Endothelial cell of umbilical vein (primary cell): ENCODE measurements at regions not wholly inside any gene's neighbourhood (a gene's known extent, or its start where the extent isn't known, plus 50 kb on each side); places are given as distances from the start of the nearest gene placed in this dataset.

Experiments
- BruUV-seq: library from RNA; stranded (reverse); fragments of 400-500 nt; replicated peaks from 2 replicates; lab custom pipeline; 2021; lab: Mats Ljungman, UMichigan
- CTCF ChIA-PET: fragments of 300-600, 350-600 bp; sonication (Branson Sonifier 250); formaldehyde crosslinking; loops from one replicate; lab custom pipeline; 2021; ENCODE audit warnings: antibody characterized with exemption, inconsistent platforms; lab: Charles Lee
- POLR2A ChIA-PET: fragments of 300-600, 350-600 bp; sonication (Branson Sonifier 250); formaldehyde crosslinking; loops from one replicate; lab custom pipeline; 2021; ENCODE audit warnings: antibody characterized with exemption, inconsistent platforms; lab: Charles Lee
- DNase-seq: peaks from one replicate; pipeline ENCODE4 v3.0.0-alpha.2; 2011; ENCODE audit warnings: low read depth, low spot score
- FAIRE-seq: peaks from 2 replicates; lab custom pipeline; 2011; peaks lifted over from hg19 to GRCh38; lab: Jason Lieb, UNC
- H2AFZ ChIP-seq: 2 replicates; pipeline ENCODE4 v1.6.0; 2012; ENCODE audit warnings: low read depth, low read length, control low read depth, inconsistent platforms
- H3K27ac ChIP-seq: 2 replicates; pipeline ENCODE4 v1.5.1; 2011; ENCODE audit warnings: low read depth, mild to moderate bottlenecking, control low read depth, low read length, moderate library complexity; ENCODE audit not compliant: insufficient read depth
- H3K27me3 ChIP-seq, 2 experiments: 2 replicates each; pipeline versions ENCODE4 v1.6.0 to v1.6.1; 2011; ENCODE audit warnings: low read length in 2 of 2, mixed read lengths in 1 of 2; ENCODE audit not compliant: control insufficient read depth in 2 of 2, insufficient read depth in 2 of 2
- H3K36me3 ChIP-seq, 2 experiments: 2 replicates in 1 of 2; 3 replicates in 1 of 2; pipeline ENCODE4 v1.5.1; 2011; ENCODE audit warnings: low read length in 2 of 2, mild to moderate bottlenecking in 1 of 2, moderate library complexity in 1 of 2; ENCODE audit not compliant: control insufficient read depth in 2 of 2, insufficient read depth in 2 of 2; ENCODE audit errors: extremely low read depth in 1 of 2
- H3K4me1 ChIP-seq: 3 replicates; pipeline ENCODE4 v1.5.1; 2011; ENCODE audit warnings: mild to moderate bottlenecking, low read length; ENCODE audit not compliant: control insufficient read depth, insufficient read depth; ENCODE audit errors: extremely low read depth
- H3K4me2 ChIP-seq: 2 replicates; pipeline ENCODE4 v1.6.1; 2011; ENCODE audit warnings: low read length, control low read depth, mixed read lengths; ENCODE audit not compliant: insufficient read depth
- H3K4me3 ChIP-seq, 3 experiments: fragments of 200-600 bp in 1 of 3; sonication (generic), shearing (Covaris generic) in 1 of 3; replicated peaks in 1 of 3; 2 replicates each; pipeline ENCODE4 v1.5.1; 2011 to 2016; ENCODE audit warnings: control low read depth in 3 of 3, low read length in 3 of 3, mild to moderate bottlenecking in 2 of 3, inconsistent platforms in 1 of 3, low read depth in 1 of 3, moderate library complexity in 1 of 3; ENCODE audit not compliant: insufficient read depth in 1 of 3
- H3K79me2 ChIP-seq: 2 replicates; pipeline ENCODE4 v1.6.0; 2012; ENCODE audit warnings: low read length, inconsistent platforms; ENCODE audit not compliant: control insufficient read depth, insufficient read depth
- H3K9ac ChIP-seq: replicated peaks from 2 replicates; pipeline ENCODE3; 2011; ENCODE audit warnings: low read length, control low read depth; ENCODE audit not compliant: insufficient read depth; ENCODE audit errors: extremely low read depth
- H3K9me1 ChIP-seq: replicated peaks from 3 replicates; pipeline ENCODE4 v1.6.0; 2011; ENCODE audit warnings: mild to moderate bottlenecking, low read length; ENCODE audit not compliant: control insufficient read depth, insufficient read depth; ENCODE audit errors: extremely low read depth
- H3K9me3 ChIP-seq: replicated peaks from 2 replicates; pipeline ENCODE4 v1.5.1; 2012; ENCODE audit warnings: low read length, inconsistent platforms; ENCODE audit not compliant: control insufficient read depth, insufficient read depth
- H4K20me1 ChIP-seq: replicated peaks from 2 replicates; pipeline ENCODE3; 2011; ENCODE audit warnings: mild to moderate bottlenecking, low read length; ENCODE audit not compliant: control insufficient read depth, insufficient read depth; ENCODE audit errors: extremely low read depth
- EZH2 ChIP-seq: IDR thresholded peaks from 2 replicates; pipeline ENCODE4 v1.6.1; 2012; ENCODE audit warnings: borderline replicate concordance, low read depth, mild to moderate bottlenecking, moderate library complexity, low read length, inconsistent platforms; ENCODE audit not compliant: severe bottlenecking
- FOS ChIP-seq: IDR thresholded peaks from 2 replicates; pipeline ENCODE4 v1.6.1; 2011; ENCODE audit warnings: mild to moderate bottlenecking, low read length, moderate library complexity, borderline replicate concordance; ENCODE audit not compliant: insufficient read depth
- GATA2 ChIP-seq: IDR thresholded peaks from 2 replicates; pipeline ENCODE4 v1.7.0; 2011; ENCODE audit warnings: low read depth, mild to moderate bottlenecking, moderate library complexity, mixed read lengths, low read length; ENCODE audit not compliant: insufficient read length, insufficient read depth
- JUN ChIP-seq: IDR thresholded peaks from 2 replicates; pipeline ENCODE4 v1.6.1; 2011; ENCODE audit warnings: borderline replicate concordance, low read depth; ENCODE audit not compliant: insufficient read length, insufficient read depth
- MYC ChIP-seq: IDR thresholded peaks from one replicate; pipeline ENCODE4 v1.6.1; 2011; ENCODE audit warnings: mild to moderate bottlenecking, low read depth, low read length
- POLR2A ChIP-seq: IDR thresholded peaks from 2 replicates; pipeline ENCODE4 v1.6.1; 2012; ENCODE audit warnings: low read depth, mild to moderate bottlenecking, control low read depth, low read length
- POLR2AphosphoS5 ChIP-seq: IDR thresholded peaks from 2 replicates; pipeline ENCODE4 v1.6.1; 2012; ENCODE audit warnings: low read depth, mild to moderate bottlenecking, control low read depth, low read length, moderate library complexity; ENCODE audit not compliant: insufficient read depth
- dilution Hi-C: fragments of 300-500 bp; cut with MboI; formaldehyde crosslinking; loops from one replicate; pipeline ENCODE4 v1.15.0; 2019; ENCODE audit warnings: low sequenced_read_pairs; ENCODE audit not compliant: extremely low pct_ligation_motif_present
- intact Hi-C: fragments of 100-400 bp; cut with micrococcal nuclease; formaldehyde crosslinking; loops from one replicate; pipeline ENCODE4 v1.10.0; 2022
- TF ChIP-seq, protein P1 (sequence below), 2 donors: IDR thresholded peaks; 1 replicate in 1 of 2; 2 replicates in 1 of 2; pipeline ENCODE4 v1.5.1; 2011; ENCODE audit warnings: low read length in 2 of 2, mild to moderate bottlenecking in 2 of 2, moderate library complexity in 2 of 2, control low read depth in 1 of 2, inconsistent platforms in 1 of 2, low read depth in 1 of 2; ENCODE audit not compliant: insufficient read depth in 1 of 2; ENCODE audit errors: extremely low read depth in 1 of 2
- TF ChIP-seq, protein P2 (sequence below): IDR thresholded peaks from 2 replicates; pipeline ENCODE4 v1.6.1; 2011; ENCODE audit not compliant: insufficient read depth, insufficient read length

DNA sequence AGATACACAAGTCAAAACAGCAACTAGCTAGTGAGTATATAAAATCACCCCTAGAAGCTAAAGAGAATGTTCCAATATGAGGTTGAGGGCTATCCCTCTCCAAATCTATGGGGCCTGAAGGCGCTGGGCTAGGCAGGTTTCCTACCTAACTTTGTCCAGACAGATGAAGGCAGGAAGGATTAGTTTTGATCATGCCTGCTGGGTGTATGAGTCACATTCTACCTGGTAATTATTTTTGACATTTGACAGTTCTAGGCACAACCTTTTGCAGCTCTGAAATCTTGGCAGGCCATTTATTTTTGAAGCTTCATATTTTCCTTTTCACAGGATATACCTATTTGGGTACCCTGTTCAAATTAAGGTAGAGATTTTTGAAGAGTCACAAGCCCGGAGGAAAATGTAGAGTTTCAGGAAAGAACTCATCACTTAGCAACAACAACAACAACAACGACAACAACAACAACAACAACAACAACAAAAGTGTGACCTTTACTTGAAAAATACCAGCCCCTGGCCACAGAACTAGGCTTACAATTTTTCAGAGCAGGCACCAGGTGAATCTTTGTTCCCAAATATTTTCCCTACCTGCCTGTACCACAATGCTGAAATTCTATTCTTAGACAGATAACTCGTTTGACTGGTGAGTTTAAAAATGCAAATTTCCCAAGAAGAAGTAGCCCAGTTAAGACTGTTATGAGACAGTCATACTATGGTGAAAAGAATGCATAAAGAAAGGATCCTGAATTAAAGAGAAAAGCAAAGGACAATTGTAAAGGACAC is 175.5 kb upstream of the TUT7 start:
- no peak overlapping the region for H3K27ac ChIP-seq
- H3K36me3 ChIP-seq, result no peaks in the 10 kb centered on the region
- H3K9me1 ChIP-seq, result no peaks in the 10 kb centered on the region
- H3K4me1 ChIP-seq, result no peaks in the 10 kb centered on the region
- no TSS peak for BruUV-seq
- ChIA-PET POLR2A (no interaction called here), CTCF (no interaction called here)
- DNase-seq, result no peak
- no peak overlapping the region for H2AFZ ChIP-seq
- no peaks in the 10 kb centered on the region for H3K9me3 ChIP-seq
- no peak for FAIRE-seq
- intact Hi-C loops, result no loop called here
- dilution Hi-C loops, result no loop called here
- H3K27me3 ChIP-seq, result no peaks in the 10 kb centered on the region
- no peaks in the 10 kb centered on the region for H3K79me2 ChIP-seq
- no peak overlapping the region for H3K4me2 ChIP-seq
- no peaks in the 10 kb centered on the region for H4K20me1 ChIP-seq
- TF ChIP-seq POLR2A (no peak), GATA2 (no peak), FOS (no peak), JUN (no peak), POLR2AphosphoS5 (no peak), EZH2 (no peak), MYC (no peak)
- TF ChIP-seq, protein P1, sequence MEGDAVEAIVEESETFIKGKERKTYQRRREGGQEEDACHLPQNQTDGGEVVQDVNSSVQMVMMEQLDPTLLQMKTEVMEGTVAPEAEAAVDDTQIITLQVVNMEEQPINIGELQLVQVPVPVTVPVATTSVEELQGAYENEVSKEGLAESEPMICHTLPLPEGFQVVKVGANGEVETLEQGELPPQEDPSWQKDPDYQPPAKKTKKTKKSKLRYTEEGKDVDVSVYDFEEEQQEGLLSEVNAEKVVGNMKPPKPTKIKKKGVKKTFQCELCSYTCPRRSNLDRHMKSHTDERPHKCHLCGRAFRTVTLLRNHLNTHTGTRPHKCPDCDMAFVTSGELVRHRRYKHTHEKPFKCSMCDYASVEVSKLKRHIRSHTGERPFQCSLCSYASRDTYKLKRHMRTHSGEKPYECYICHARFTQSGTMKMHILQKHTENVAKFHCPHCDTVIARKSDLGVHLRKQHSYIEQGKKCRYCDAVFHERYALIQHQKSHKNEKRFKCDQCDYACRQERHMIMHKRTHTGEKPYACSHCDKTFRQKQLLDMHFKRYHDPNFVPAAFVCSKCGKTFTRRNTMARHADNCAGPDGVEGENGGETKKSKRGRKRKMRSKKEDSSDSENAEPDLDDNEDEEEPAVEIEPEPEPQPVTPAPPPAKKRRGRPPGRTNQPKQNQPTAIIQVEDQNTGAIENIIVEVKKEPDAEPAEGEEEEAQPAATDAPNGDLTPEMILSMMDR (IDR thresholded peaks at IDR 0.05; ENCODE audit: extremely low read depth in 1 of 2, insufficient read depth in 1 of 2, low read depth in 1 of 2, low read length in 2 of 2), result no peak
- TF ChIP-seq, protein P2, sequence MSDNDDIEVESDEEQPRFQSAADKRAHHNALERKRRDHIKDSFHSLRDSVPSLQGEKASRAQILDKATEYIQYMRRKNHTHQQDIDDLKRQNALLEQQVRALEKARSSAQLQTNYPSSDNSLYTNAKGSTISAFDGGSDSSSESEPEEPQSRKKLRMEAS, result no peak
- no peak overlapping the region for H3K4me3 ChIP-seq
- no peak overlapping the region for H3K9ac ChIP-seq
